ENCODE measurements at regions not wholly inside any gene's neighbourhood (a gene's known extent, or its start where the extent isn't known, plus 50 kb on each side); places are given as distances from the start of the nearest gene placed in this dataset.

DNA sequence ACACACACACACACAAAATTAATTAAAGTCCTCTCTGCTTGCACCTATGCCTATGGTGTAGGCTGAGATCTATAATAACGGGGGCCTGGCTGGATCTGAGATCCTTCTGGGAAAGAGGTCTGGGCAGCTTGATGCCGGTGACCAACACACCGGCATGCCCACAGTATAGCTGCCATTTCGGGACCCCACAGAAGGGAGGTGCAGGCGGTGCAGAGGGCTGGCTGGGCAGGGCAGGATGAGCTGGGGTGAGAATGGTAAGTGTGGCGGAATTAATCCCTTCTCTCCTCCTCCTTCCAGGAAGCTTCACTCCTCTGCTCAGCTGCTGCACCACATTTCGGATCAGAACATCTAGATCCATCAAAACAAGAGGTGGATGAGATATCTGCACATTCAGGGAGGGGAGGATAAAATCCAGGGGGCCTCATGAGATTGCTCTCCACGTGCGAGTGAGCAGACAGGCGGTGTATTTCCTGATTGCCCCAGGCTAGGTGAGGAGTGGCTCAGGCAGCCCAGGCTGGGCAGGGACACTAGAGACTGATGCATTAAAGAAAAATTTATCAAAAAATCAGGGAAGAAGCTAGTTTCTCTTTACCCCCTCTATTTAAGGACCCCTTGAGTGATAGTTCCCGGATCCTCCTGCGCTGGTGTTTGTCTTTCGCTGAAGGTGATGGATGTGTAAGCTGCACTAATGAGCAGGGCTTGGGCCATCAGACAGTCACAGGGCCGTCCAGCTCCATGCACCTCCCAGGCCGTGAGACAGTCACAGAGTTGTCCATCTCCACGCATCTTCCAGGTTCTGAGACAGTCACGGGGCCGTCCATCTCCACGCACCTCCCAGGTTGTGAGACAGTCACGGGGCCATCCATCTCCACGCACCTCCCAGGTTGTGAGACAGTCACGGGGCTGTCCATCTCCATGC lies 449.9 kb downstream of the PTPRU start:
- WGBS (ENCODE audit: low lambda C conversion rate) = 14% methylated on average over 15 of the region's 22 CpGs
- Histone ChIP-seq H3K9ac (ENCODE audit: insufficient read depth, low read depth, low read length) (no peak overlapping the region), H3K4me2 (ENCODE audit: low read depth, low read length) (no peak overlapping the region), H4K20me1 (ENCODE audit: insufficient read depth, low read length) (no peaks in the 10 kb centered on the region), H3K36me3 (replicated peaks in 1 of 2; ENCODE audit: control insufficient read depth in 1 of 2, insufficient read depth in 2 of 2, low read length in 2 of 2) (no peaks in the 10 kb centered on the region), H2AFZ (ENCODE audit: low read length) (no peak overlapping the region), H3K79me2 (ENCODE audit: insufficient read depth, low read length) (no peaks in the 10 kb centered on the region), H3K27ac (ENCODE audit: extremely low read length, insufficient read depth, low read length) (no peak overlapping the region), H3K9me3 (ENCODE audit: low read length) (no peaks in the 10 kb centered on the region), H3K4me3 (replicated peaks in 1 of 3; ENCODE audit: insufficient read depth in 1 of 3, low read depth in 2 of 3, low read length in 3 of 3) (no peak overlapping the region), H3K4me1 (ENCODE audit: insufficient read depth, low read length) (no peaks in the 10 kb centered on the region), H3K27me3 (ENCODE audit: control insufficient read depth in 1 of 2, insufficient read depth in 2 of 2, low read length in 2 of 2) (peaks cover 0 to 16% of the 10 kb centered on the region in 2 experiments; a peak in 1 of 5 replicates)
- ChIA-PET CTCF (ENCODE audit: low intra/inter-chr PET ratio, low total read pairs) (no interaction called here), POLR2A (no interaction called here)
- in situ Hi-C loops (cut with HindIII; ENCODE audit: extremely low pct_ligation_motif_present, low pct_unique_long_range_greater_than_20kb) = no loop called here
- ATAC-seq (no peak), FAIRE-seq (no peak), DNase-seq (ENCODE audit: low spot score) (no peak)
- intact Hi-C loops (cut with micrococcal nuclease; ENCODE audit: unreplicated experiment) = no loop called here
- no TSS peak for BruUV-seq (replicated peaks)
- TF ChIP-seq FOXK1 (CRISPR knock-in tag; IDR thresholded peaks at IDR 0.05; ENCODE audit: borderline replicate concordance, low read depth) = no peak
- TF ChIP-seq NFE2L2 (IDR thresholded peaks at IDR 0.05; ENCODE audit: low read length) = no peak
- TF ChIP-seq ZNF850 (CRISPR knock-in tag; conservative IDR thresholded peaks at IDR 0.05) = no peak
- TF ChIP-seq CEBPZ (IDR thresholded peaks at IDR 0.05; ENCODE audit: low read length) = no peak
- no peak for TF ChIP-seq ZSCAN25 (CRISPR knock-in tag; IDR thresholded peaks at IDR 0.05)
- TF ChIP-seq ZBTB42 (CRISPR knock-in tag; IDR thresholded peaks at IDR 0.05) = no peak
- no peak for TF ChIP-seq KDM1A (CRISPR knock-in tag; IDR thresholded peaks at IDR 0.05)
- TF ChIP-seq SRY (CRISPR knock-in tag; IDR thresholded peaks at IDR 0.05) = no peak
- TF ChIP-seq ZNF75D (CRISPR knock-in tag; IDR thresholded peaks at IDR 0.05; ENCODE audit: borderline replicate concordance) = no peak
- TF ChIP-seq MXD4 (CRISPR knock-in tag; IDR thresholded peaks at IDR 0.05) = no peak
- TF ChIP-seq KAT8 (CRISPR knock-in tag; IDR thresholded peaks at IDR 0.05) = no peak
- TF ChIP-seq, protein P1, sequence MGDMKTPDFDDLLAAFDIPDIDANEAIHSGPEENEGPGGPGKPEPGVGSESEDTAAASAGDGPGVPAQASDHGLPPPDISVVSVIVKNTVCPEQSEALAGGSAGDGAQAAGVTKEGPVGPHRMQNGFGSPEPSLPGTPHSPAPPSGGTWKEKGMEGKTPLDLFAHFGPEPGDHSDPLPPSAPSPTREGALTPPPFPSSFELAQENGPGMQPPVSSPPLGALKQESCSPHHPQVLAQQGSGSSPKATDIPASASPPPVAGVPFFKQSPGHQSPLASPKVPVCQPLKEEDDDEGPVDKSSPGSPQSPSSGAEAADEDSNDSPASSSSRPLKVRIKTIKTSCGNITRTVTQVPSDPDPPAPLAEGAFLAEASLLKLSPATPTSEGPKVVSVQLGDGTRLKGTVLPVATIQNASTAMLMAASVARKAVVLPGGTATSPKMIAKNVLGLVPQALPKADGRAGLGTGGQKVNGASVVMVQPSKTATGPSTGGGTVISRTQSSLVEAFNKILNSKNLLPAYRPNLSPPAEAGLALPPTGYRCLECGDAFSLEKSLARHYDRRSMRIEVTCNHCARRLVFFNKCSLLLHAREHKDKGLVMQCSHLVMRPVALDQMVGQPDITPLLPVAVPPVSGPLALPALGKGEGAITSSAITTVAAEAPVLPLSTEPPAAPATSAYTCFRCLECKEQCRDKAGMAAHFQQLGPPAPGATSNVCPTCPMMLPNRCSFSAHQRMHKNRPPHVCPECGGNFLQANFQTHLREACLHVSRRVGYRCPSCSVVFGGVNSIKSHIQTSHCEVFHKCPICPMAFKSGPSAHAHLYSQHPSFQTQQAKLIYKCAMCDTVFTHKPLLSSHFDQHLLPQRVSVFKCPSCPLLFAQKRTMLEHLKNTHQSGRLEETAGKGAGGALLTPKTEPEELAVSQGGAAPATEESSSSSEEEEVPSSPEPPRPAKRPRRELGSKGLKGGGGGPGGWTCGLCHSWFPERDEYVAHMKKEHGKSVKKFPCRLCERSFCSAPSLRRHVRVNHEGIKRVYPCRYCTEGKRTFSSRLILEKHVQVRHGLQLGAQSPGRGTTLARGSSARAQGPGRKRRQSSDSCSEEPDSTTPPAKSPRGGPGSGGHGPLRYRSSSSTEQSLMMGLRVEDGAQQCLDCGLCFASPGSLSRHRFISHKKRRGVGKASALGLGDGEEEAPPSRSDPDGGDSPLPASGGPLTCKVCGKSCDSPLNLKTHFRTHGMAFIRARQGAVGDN (CRISPR knock-in tag; IDR thresholded peaks at IDR 0.05) = no peak
- TF ChIP-seq, protein P2, sequence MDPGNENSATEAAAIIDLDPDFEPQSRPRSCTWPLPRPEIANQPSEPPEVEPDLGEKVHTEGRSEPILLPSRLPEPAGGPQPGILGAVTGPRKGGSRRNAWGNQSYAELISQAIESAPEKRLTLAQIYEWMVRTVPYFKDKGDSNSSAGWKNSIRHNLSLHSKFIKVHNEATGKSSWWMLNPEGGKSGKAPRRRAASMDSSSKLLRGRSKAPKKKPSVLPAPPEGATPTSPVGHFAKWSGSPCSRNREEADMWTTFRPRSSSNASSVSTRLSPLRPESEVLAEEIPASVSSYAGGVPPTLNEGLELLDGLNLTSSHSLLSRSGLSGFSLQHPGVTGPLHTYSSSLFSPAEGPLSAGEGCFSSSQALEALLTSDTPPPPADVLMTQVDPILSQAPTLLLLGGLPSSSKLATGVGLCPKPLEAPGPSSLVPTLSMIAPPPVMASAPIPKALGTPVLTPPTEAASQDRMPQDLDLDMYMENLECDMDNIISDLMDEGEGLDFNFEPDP (CRISPR knock-in tag; conservative IDR thresholded peaks at IDR 0.05) = no peak
- no peak for TF ChIP-seq CREM (IDR thresholded peaks at IDR 0.05)
- no peak for TF ChIP-seq CREM (CRISPR knock-in tag; IDR thresholded peaks at IDR 0.05)
- no peak for TF ChIP-seq ZFP62 (CRISPR knock-in tag; IDR thresholded peaks at IDR 0.05)
- TF ChIP-seq ZNF709 (CRISPR knock-in tag; IDR thresholded peaks at IDR 0.05) = no peak
